Right atrium auricular region (tissue), 2 donors: ENCODE measurements at regions not wholly inside any gene's neighbourhood (a gene's known extent, or its start where the extent isn't known, plus 50 kb on each side); places are given as distances from the start of the nearest gene placed in this dataset.

Experiments used
- DNase-seq: peaks from one replicate; pipeline ENCODE4 v3.0.0-alpha.2; 2019; ENCODE audit warnings: low spot score
- H3K27ac ChIP-seq, 2 donors: fragments of 200-600 bp; sonication (generic); 1 replicate in 1 of 2; 2 replicates in 1 of 2; pipeline ENCODE4 v1.5.1; 2016 to 2019
- H3K27me3 ChIP-seq, 2 donors: fragments of 200-600 bp; sonication (generic); one replicate each; pipeline versions ENCODE4 v1.5.1 to v1.6.0; 2017 to 2019
- H3K36me3 ChIP-seq: fragments of 200-600 bp; sonication (generic); one replicate; pipeline ENCODE4 v1.5.1; 2016
- H3K4me1 ChIP-seq, 2 donors: fragments of 200-600 bp; sonication (generic); one replicate each; pipeline versions ENCODE4 v1.5.1 to v1.6.0; 2017 to 2019
- H3K4me3 ChIP-seq, 2 donors: fragments of 200-600 bp; sonication (generic); 1 replicate in 1 of 2; 2 replicates in 1 of 2; pipeline ENCODE4 v1.5.1; 2017 to 2019; ENCODE audit warnings: mild to moderate bottlenecking in 1 of 2, moderate library complexity in 1 of 2
- H3K9me3 ChIP-seq, 2 donors: fragments of 200-600 bp; sonication (generic); one replicate each; pipeline ENCODE4 v1.5.1; 2019
- CTCF ChIP-seq, 2 donors: fragments of 200-600 bp; sonication (generic); IDR thresholded peaks; one replicate each; pipeline ENCODE4 v1.5.1; 2019; ENCODE audit warnings: antibody characterized with exemption in 2 of 2

GRCh38 chr14:81942071-81942470 is 408.4 kb upstream of the SEL1L start:
- DNase-seq, result no peak
- no peaks in the 10 kb centered on the region for H3K27me3 ChIP-seq
- TF ChIP-seq CTCF (IDR thresholded peaks at IDR 0.05), result no peak

GRCh38 chr14:81946375-81946774 is 412.7 kb upstream of the SEL1L start:
- DNase-seq, result no peak
- Histone ChIP-seq H3K9me3 (no peaks in the 10 kb centered on the region), H3K27me3 (no peaks in the 10 kb centered on the region), H3K4me1 (no peaks in the 10 kb centered on the region), H3K4me3 (no peak overlapping the region), H3K36me3 (no peaks in the 10 kb centered on the region), H3K27ac (no peak overlapping the region)
- no peak for TF ChIP-seq CTCF (IDR thresholded peaks at IDR 0.05)

More at GRCh38 chr14:81942071-81942470, 408.4 kb upstream of the SEL1L start:
- Histone ChIP-seq H3K4me1 (no peaks in the 10 kb centered on the region), H3K36me3 (no peaks in the 10 kb centered on the region), H3K27ac (no peak overlapping the region), H3K9me3 (no peaks in the 10 kb centered on the region), H3K4me3 (no peak overlapping the region)

- TF ChIP-seq CTCF (IDR thresholded peaks at IDR 0.05), result no peak
- DNase-seq, result no peak
- no peaks in the 10 kb centered on the region for H3K4me1 ChIP-seq
- peak overlapping the region in 1 of 2 donors; percentile 21 for H3K27ac ChIP-seq
- no peaks in the 10 kb centered on the region for H3K36me3 ChIP-seq
- no peaks in the 10 kb centered on the region for H3K27me3 ChIP-seq
- no peak overlapping the region for H3K4me3 ChIP-seq
- no peaks in the 10 kb centered on the region for H3K9me3 ChIP-seq
Observed at GRCh38 chr14:81946834-81947798, 413.5 kb upstream of the SEL1L start.

DNA sequence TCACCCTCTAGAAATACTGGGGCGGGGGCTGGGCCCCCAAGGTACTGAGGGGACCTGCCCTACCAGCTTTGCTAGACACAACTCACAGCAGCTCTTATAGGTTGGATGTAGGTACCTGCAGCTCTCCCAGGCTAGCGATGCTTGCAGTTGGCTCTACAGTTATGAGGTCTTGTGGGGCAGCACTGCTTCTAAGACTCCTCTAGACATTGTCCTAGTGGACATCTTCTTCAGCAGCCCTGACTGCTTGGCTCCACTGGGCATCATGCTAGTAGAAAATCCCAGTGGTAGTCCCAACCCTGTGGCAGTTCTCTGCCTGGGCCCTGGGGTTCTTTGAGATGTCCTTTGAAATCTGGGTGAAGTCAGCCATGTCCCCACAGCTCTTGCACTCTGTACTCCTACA is 419.3 kb upstream of the SEL1L start:
- Histone ChIP-seq H3K9me3 (no peaks in the 10 kb centered on the region), H3K27ac (no peak overlapping the region), H3K4me1 (no peaks in the 10 kb centered on the region), H3K27me3 (no peaks in the 10 kb centered on the region), H3K36me3 (no peaks in the 10 kb centered on the region), H3K4me3 (no peak overlapping the region)
- no peak for TF ChIP-seq CTCF (IDR thresholded peaks at IDR 0.05)
- no peak for DNase-seq

GRCh38 chr14:81953419-81953818 is 419.8 kb upstream of the SEL1L start:
- H3K27ac ChIP-seq, result no peak overlapping the region
- H3K4me3 ChIP-seq, result no peak overlapping the region
- no peak for TF ChIP-seq CTCF (IDR thresholded peaks at IDR 0.05)
- H3K4me1 ChIP-seq, result no peaks in the 10 kb centered on the region
- DNase-seq, result no peak
- H3K36me3 ChIP-seq, result no peaks in the 10 kb centered on the region
- H3K27me3 ChIP-seq, result no peaks in the 10 kb centered on the region
- H3K9me3 ChIP-seq, result no peaks in the 10 kb centered on the region
